ENCODE measurements at regions not wholly inside any gene's neighbourhood (a gene's known extent, or its start where the extent isn't known, plus 50 kb on each side); places are given as distances from the start of the nearest gene placed in this dataset.

- no peaks in the 10 kb centered on the region for H3K27me3 ChIP-seq (ENCODE audit: control insufficient read depth in 2 of 2, insufficient read depth in 2 of 2, low read length in 2 of 2)
- ChIA-PET CTCF (no interaction called here), POLR2A (no interaction called here)
- dilution Hi-C loops (cut with MboI; ENCODE audit: extremely low pct_ligation_motif_present, low sequenced_read_pairs) = no loop called here
- H3K9ac ChIP-seq (replicated peaks; ENCODE audit: extremely low read depth, insufficient read depth, low read length) = no peak overlapping the region
- no peak overlapping the region for H2AFZ ChIP-seq (ENCODE audit: low read depth, low read length)
- no peak overlapping the region for H3K4me3 ChIP-seq (replicated peaks in 1 of 3; ENCODE audit: insufficient read depth in 1 of 3, low read depth in 1 of 3, low read length in 3 of 3)
- H3K9me3 ChIP-seq (replicated peaks; ENCODE audit: control insufficient read depth, insufficient read depth, low read length) = no peaks in the 10 kb centered on the region
- H3K36me3 ChIP-seq (ENCODE audit: control insufficient read depth in 2 of 2, extremely low read depth in 1 of 2, insufficient read depth in 2 of 2, low read length in 2 of 2) = no peaks in the 10 kb centered on the region
- intact Hi-C loops (cut with micrococcal nuclease) = no loop called here
- no peak overlapping the region for H3K27ac ChIP-seq (ENCODE audit: insufficient read depth, low read depth, low read length)
- DNase-seq (ENCODE audit: low read depth, low spot score) = no peak
- BruUV-seq (replicated peaks) = no TSS peak
- H3K4me1 ChIP-seq (ENCODE audit: control insufficient read depth, extremely low read depth, insufficient read depth, low read length) = no peaks in the 10 kb centered on the region
- no peak for TF ChIP-seq JUN (IDR thresholded peaks at IDR 0.05; ENCODE audit: borderline replicate concordance, insufficient read depth, insufficient read length, low read depth)
- no peak for TF ChIP-seq POLR2A (IDR thresholded peaks at IDR 0.05; ENCODE audit: low read depth, low read length)
- no peak for TF ChIP-seq POLR2AphosphoS5 (IDR thresholded peaks at IDR 0.05; ENCODE audit: insufficient read depth, low read depth, low read length)
- no peak for TF ChIP-seq MYC (IDR thresholded peaks at IDR 0.05; ENCODE audit: low read depth, low read length)
- no peak for TF ChIP-seq GATA2 (IDR thresholded peaks at IDR 0.05; ENCODE audit: insufficient read depth, insufficient read length, low read depth, low read length)
- no peak for TF ChIP-seq FOS (IDR thresholded peaks at IDR 0.05; ENCODE audit: borderline replicate concordance, insufficient read depth, low read length)
- TF ChIP-seq MAX (IDR thresholded peaks at IDR 0.05; ENCODE audit: insufficient read depth, insufficient read length) = no peak
- no peak for TF ChIP-seq EZH2 (IDR thresholded peaks at IDR 0.05; ENCODE audit: borderline replicate concordance, low read depth, low read length, severe bottlenecking)
- TF ChIP-seq CTCF (IDR thresholded peaks at IDR 0.05; ENCODE audit: extremely low read depth in 1 of 2, insufficient read depth in 1 of 2, low read depth in 1 of 2, low read length in 2 of 2) = no peak
- no peak overlapping the region for H3K4me2 ChIP-seq (ENCODE audit: insufficient read depth, low read length)
- H4K20me1 ChIP-seq (replicated peaks; ENCODE audit: control insufficient read depth, extremely low read depth, insufficient read depth, low read length) = no peaks in the 10 kb centered on the region
- no peak for FAIRE-seq
- H3K79me2 ChIP-seq (ENCODE audit: control insufficient read depth, insufficient read depth, low read length) = no peaks in the 10 kb centered on the region
- H3K9me1 ChIP-seq (replicated peaks; ENCODE audit: control insufficient read depth, extremely low read depth, insufficient read depth, low read length) = no peaks in the 10 kb centered on the region
Observed at GRCh38 chr5:126115059-126115629, 308.1 kb upstream of the GRAMD2B start.

Data from endothelial cell of umbilical vein (primary cell).